ENCODE measurements at regions not wholly inside any gene's neighbourhood (a gene's known extent, or its start where the extent isn't known, plus 50 kb on each side); places are given as distances from the start of the nearest gene placed in this dataset.

DNA sequence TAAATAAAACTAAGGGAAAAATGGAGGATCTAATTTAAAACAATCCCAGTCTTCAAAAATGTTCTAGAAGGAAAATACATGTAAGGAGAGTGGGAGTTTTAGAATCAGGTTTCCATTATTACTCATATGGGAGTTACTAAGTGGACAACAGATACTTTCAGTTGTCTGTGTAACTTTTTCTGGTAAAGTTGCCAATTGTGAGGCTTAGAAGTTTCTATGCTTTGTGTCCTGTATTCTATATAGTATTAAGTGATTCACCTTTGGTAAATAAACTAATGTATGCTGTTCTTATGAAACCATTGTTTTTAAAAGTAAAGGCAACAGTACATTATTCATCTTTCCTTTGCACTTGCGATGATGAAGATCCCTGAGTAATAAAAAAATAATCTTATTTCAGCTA lies 274.9 kb downstream of the NR4A2 start:
- H3K4me3 ChIP-seq (ENCODE audit: low read depth, low read length): no peak overlapping the region
- ChIA-PET POLR2A (no interaction called here), CTCF (interaction anchor here (0.5 kb wide), 1 partner anchor 872 kb away, joined by 3 read pairs; no protein-coding TSS in a partner anchor)
- H3K36me3 ChIP-seq (ENCODE audit: control insufficient read depth in 2 of 2, insufficient read depth in 1 of 2, low read length in 2 of 2): no peaks in the 10 kb centered on the region
- H3K4me1 ChIP-seq (ENCODE audit: control insufficient read depth, insufficient read depth, low read length): no peaks in the 10 kb centered on the region
- no peaks in the 10 kb centered on the region for H3K9me3 ChIP-seq (ENCODE audit: control insufficient read depth, insufficient read depth, low read depth, low read length)
- no peak overlapping the region for H3K27ac ChIP-seq (ENCODE audit: extremely low read depth, low read depth, low read length)
- TF ChIP-seq BCL11B (tag by site-specific recombination; IDR thresholded peaks at IDR 0.05; ENCODE audit: low read depth) (no peak), ZNF324 (tag by site-specific recombination; IDR thresholded peaks at IDR 0.05) (no peak), ZNF549 (tag by site-specific recombination; IDR thresholded peaks at IDR 0.05) (no peak), ZNF777 (tag by site-specific recombination; IDR thresholded peaks at IDR 0.05; ENCODE audit: borderline replicate concordance) (no peak), SP2 (tag by site-specific recombination; IDR thresholded peaks at IDR 0.05) (no peak), ZNF19 (tag by site-specific recombination; IDR thresholded peaks at IDR 0.05; ENCODE audit: low read depth) (no peak)
- TF ChIP-seq, protein P1, sequence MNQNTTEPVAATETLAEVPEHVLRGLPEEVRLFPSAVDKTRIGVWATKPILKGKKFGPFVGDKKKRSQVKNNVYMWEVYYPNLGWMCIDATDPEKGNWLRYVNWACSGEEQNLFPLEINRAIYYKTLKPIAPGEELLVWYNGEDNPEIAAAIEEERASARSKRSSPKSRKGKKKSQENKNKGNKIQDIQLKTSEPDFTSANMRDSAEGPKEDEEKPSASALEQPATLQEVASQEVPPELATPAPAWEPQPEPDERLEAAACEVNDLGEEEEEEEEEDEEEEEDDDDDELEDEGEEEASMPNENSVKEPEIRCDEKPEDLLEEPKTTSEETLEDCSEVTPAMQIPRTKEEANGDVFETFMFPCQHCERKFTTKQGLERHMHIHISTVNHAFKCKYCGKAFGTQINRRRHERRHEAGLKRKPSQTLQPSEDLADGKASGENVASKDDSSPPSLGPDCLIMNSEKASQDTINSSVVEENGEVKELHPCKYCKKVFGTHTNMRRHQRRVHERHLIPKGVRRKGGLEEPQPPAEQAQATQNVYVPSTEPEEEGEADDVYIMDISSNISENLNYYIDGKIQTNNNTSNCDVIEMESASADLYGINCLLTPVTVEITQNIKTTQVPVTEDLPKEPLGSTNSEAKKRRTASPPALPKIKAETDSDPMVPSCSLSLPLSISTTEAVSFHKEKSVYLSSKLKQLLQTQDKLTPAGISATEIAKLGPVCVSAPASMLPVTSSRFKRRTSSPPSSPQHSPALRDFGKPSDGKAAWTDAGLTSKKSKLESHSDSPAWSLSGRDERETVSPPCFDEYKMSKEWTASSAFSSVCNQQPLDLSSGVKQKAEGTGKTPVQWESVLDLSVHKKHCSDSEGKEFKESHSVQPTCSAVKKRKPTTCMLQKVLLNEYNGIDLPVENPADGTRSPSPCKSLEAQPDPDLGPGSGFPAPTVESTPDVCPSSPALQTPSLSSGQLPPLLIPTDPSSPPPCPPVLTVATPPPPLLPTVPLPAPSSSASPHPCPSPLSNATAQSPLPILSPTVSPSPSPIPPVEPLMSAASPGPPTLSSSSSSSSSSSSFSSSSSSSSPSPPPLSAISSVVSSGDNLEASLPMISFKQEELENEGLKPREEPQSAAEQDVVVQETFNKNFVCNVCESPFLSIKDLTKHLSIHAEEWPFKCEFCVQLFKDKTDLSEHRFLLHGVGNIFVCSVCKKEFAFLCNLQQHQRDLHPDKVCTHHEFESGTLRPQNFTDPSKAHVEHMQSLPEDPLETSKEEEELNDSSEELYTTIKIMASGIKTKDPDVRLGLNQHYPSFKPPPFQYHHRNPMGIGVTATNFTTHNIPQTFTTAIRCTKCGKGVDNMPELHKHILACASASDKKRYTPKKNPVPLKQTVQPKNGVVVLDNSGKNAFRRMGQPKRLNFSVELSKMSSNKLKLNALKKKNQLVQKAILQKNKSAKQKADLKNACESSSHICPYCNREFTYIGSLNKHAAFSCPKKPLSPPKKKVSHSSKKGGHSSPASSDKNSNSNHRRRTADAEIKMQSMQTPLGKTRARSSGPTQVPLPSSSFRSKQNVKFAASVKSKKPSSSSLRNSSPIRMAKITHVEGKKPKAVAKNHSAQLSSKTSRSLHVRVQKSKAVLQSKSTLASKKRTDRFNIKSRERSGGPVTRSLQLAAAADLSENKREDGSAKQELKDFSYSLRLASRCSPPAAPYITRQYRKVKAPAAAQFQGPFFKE (tag by site-specific recombination; IDR thresholded peaks at IDR 0.05; ENCODE audit: borderline replicate concordance): no peak
- TF ChIP-seq, protein P2, sequence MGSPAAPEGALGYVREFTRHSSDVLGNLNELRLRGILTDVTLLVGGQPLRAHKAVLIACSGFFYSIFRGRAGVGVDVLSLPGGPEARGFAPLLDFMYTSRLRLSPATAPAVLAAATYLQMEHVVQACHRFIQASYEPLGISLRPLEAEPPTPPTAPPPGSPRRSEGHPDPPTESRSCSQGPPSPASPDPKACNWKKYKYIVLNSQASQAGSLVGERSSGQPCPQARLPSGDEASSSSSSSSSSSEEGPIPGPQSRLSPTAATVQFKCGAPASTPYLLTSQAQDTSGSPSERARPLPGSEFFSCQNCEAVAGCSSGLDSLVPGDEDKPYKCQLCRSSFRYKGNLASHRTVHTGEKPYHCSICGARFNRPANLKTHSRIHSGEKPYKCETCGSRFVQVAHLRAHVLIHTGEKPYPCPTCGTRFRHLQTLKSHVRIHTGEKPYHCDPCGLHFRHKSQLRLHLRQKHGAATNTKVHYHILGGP (tag by site-specific recombination; IDR thresholded peaks at IDR 0.05): no peak

DNA sequence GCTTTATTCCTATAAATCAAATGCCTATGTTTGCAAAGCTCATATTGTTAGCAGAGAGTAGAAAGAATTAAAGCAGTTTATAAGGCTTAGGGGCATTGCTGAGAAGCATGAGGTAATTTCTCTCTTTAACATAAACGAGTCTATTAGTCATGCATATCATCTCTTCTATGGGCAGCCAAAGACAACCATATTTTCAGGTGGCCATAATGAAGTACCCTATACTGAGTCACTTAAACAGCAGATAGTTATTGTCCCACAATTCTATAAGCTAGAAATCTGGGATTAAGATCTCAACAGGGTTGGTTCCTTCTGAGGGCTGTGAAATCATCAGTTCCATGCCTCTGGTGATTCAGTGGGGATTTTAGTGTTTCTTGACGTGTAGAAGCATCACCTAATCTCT lies 277.5 kb downstream of the NR4A2 start:
- POLR2A ChIA-PET: no interaction called here
- Histone ChIP-seq H3K36me3 (ENCODE audit: control insufficient read depth in 2 of 2, insufficient read depth in 1 of 2, low read length in 2 of 2) (no peaks in the 10 kb centered on the region), H3K4me1 (ENCODE audit: control insufficient read depth, insufficient read depth, low read length) (no peaks in the 10 kb centered on the region), H3K9me3 (ENCODE audit: control insufficient read depth, insufficient read depth, low read depth, low read length) (no peaks in the 10 kb centered on the region), H3K27ac (ENCODE audit: extremely low read depth, low read depth, low read length) (no peak overlapping the region), H3K4me3 (ENCODE audit: low read depth, low read length) (no peak overlapping the region)
- TF ChIP-seq ZNF157 (tag by site-specific recombination; IDR thresholded peaks at IDR 0.05) (no peak), ZNF121 (tag by site-specific recombination; IDR thresholded peaks at IDR 0.05) (no peak), ZFP3 (tag by site-specific recombination; IDR thresholded peaks at IDR 0.05; ENCODE audit: low read depth) (no peak), ZNF830 (tag by site-specific recombination; IDR thresholded peaks at IDR 0.05; ENCODE audit: low read depth) (no peak), ZBTB48 (tag by site-specific recombination; IDR thresholded peaks at IDR 0.05) (no peak)
- TF ChIP-seq, protein P3, sequence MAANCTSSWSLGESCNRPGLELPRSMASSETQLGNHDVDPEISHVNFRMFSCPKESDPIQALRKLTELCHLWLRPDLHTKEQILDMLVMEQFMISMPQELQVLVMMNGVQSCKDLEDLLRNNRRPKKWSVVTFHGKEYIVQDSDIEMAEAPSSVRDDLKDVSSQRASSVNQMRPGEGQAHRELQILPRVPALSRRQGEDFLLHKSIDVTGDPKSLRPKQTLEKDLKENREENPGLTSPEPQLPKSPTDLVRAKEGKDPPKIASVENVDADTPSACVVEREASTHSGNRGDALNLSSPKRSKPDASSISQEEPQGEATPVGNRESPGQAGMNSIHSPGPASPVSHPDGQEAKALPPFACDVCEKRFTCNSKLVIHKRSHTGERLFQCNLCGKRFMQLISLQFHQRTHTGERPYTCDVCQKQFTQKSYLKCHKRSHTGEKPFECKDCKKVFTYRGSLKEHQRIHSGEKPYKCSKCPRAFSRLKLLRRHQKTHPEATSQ (tag by site-specific recombination; IDR thresholded peaks at IDR 0.05): no peak
- TF ChIP-seq, protein P4, sequence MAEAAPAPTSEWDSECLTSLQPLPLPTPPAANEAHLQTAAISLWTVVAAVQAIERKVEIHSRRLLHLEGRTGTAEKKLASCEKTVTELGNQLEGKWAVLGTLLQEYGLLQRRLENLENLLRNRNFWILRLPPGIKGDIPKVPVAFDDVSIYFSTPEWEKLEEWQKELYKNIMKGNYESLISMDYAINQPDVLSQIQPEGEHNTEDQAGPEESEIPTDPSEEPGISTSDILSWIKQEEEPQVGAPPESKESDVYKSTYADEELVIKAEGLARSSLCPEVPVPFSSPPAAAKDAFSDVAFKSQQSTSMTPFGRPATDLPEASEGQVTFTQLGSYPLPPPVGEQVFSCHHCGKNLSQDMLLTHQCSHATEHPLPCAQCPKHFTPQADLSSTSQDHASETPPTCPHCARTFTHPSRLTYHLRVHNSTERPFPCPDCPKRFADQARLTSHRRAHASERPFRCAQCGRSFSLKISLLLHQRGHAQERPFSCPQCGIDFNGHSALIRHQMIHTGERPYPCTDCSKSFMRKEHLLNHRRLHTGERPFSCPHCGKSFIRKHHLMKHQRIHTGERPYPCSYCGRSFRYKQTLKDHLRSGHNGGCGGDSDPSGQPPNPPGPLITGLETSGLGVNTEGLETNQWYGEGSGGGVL (tag by site-specific recombination; IDR thresholded peaks at IDR 0.05): no peak
- TF ChIP-seq, protein P5, sequence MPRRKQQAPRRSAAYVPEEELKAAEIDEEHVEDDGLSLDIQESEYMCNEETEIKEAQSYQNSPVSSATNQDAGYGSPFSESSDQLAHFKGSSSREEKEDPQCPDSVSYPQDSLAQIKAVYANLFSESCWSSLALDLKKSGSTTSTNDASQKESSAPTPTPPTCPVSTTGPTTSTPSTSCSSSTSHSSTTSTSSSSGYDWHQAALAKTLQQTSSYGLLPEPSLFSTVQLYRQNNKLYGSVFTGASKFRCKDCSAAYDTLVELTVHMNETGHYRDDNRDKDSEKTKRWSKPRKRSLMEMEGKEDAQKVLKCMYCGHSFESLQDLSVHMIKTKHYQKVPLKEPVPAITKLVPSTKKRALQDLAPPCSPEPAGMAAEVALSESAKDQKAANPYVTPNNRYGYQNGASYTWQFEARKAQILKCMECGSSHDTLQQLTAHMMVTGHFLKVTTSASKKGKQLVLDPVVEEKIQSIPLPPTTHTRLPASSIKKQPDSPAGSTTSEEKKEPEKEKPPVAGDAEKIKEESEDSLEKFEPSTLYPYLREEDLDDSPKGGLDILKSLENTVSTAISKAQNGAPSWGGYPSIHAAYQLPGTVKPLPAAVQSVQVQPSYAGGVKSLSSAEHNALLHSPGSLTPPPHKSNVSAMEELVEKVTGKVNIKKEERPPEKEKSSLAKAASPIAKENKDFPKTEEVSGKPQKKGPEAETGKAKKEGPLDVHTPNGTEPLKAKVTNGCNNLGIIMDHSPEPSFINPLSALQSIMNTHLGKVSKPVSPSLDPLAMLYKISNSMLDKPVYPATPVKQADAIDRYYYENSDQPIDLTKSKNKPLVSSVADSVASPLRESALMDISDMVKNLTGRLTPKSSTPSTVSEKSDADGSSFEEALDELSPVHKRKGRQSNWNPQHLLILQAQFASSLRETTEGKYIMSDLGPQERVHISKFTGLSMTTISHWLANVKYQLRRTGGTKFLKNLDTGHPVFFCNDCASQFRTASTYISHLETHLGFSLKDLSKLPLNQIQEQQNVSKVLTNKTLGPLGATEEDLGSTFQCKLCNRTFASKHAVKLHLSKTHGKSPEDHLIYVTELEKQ (tag by site-specific recombination; IDR thresholded peaks at IDR 0.05; ENCODE audit: borderline replicate concordance): no peak
- CTCF ChIA-PET: no interaction called here
